ENCODE measurements at regions not wholly inside any gene's neighbourhood (a gene's known extent, or its start where the extent isn't known, plus 50 kb on each side); places are given as distances from the start of the nearest gene placed in this dataset.
"Not testable (repeated sequence)": the region's sequence is repeated elsewhere in the genome, so short reads cannot be mapped to it uniquely, and the experiment has no call there.

DNA sequence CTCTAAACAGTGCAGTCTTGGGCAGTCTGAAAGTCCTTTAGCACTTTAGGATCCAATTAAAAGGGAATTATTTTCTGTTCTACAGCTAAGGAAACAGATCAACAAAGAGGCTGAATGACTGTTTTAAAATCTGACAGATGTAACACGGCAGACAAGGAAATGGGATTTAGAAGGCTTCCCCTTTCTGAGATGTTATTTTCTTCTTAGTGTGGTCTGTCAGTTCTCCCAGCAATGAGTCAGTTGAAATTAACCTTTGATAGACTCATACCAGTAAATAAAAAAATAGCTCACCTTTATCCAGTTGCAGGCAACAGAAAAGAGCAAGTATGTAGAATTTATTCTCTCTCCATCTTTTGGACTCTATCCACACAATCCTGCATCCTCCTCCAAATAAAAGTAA lies 98.1 kb downstream of the NEDD1 start:
- no peak for DNase-seq

DNA sequence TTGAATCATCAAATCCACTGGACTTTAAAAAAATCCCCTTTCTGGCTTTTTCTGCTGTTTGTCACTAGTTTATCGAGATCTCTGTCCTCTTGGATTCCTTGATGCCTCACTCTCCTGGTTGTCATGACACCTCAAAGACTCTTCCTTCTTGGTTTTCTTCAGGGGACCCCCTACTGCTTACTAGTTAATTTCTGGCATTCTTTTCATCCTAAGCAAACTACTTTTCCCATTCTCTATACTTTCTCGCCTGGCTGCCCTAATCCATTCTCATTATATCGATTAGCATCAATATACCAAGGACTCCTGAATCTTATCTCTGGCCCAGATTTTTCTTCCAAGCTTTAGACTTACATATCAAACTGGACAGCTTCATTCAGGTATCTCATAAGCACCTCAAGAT lies 98.6 kb downstream of the NEDD1 start:
- no peak for DNase-seq

DNA sequence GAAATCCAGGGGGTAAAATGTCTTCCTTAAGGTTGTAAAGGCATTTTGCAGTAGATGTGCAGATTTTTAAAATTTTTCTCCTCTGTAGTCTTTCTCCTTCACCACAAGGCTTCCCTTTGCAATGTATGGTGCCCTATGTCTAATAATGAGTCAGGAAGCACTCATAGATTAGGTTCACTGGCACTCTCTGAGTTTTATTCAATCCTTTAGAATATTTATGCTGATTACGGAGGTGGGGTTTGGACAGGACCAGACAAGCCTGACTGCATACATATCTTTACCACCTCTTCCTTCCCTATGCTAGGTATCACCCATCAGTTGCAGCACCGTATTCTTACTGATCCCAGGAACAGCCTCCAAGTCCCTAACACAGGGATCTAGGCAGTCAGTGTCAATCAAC lies 99.5 kb downstream of the NEDD1 start:
- DNase-seq = no peak

DNA sequence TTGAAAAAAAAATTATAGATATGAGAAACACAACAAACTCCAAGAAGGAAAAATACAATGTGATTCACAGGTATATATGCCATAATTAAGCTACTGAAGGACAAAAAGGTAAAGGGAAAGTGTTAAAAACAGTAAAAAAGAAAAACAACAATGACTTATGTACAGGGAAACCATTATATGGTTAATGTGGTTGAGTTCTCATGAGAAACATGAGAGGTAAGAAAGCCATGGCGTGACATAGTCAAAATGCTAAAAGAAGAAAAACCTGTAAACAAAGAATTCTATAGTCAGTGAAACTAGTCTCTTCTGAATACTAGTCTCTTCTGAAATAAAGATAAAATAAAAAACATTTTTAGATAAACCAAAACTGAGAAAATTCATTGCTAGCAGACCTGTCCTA lies 109.1 kb downstream of the NEDD1 start:
- no peak for DNase-seq

DNA sequence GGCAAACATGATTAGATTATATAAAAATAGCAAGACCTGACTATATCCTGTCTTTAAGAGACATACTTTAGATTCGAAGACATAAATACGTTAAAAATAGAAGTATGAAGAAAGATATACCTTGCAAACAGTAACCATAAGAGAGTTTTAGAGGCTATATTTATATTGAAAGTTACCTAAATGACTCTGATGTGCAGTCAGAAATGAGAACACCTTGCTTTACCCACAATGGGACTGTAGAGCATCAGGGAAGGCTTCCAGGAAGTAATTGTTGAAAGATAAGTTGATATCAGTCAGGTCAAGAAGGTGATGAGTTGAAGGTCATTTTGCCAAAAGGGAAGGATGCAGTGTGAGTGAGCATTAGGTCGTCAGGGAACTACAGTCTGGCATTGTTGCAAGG lies 110.2 kb downstream of the NEDD1 start:
- DNase-seq = no peak

DNA sequence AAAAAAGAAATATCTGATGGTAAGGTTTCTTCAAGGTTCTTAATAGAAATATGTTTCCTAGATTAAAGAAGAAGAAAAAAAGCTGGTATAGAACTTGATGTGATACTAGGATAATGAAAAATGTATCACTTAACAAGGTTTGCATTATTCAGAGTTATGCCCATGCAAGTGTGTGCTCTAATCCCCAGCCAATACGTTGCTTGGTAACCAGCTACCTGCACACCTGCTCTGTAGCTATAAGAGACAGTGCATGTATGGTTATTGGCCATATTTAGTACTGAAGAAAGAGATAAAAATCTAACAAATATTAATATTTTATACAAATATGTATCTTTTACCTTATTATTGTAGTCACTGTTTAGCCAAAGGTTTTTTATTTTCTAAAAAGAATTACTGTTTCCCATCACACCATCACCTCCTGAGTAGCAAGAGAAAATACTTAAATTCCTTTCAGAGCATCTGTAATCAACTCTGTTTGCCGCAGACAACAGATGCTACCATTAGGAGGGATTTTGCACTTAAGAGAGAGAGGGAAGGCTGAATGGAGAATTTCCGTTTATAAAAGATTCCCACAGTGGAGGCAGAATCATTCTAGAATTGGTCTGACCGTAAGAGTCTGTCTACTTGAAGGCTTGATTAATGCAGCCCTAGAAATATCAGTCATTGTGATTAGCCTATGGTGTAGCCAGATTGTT lies 115.6 kb downstream of the NEDD1 start:
- no peak for DNase-seq

DNA sequence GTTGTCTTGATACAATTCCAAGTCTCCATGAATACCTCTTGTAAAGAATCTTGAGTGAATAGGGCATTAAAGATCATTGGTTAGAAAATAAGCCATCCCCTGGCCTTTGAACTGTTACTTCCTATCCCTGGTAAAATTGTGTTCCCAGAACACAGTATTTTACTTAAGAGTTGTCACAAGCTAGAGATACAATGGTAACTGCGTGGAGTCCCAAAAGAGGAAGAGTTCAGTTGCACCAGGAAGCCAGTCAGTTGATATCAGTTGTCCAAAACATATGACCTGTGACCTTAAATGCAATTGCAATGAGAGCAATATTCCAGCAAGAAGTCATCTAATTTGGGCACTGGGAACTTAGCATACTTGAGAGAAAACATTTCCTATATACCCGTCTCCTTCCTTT lies 117.3 kb downstream of the NEDD1 start:
- no peak for DNase-seq

DNA sequence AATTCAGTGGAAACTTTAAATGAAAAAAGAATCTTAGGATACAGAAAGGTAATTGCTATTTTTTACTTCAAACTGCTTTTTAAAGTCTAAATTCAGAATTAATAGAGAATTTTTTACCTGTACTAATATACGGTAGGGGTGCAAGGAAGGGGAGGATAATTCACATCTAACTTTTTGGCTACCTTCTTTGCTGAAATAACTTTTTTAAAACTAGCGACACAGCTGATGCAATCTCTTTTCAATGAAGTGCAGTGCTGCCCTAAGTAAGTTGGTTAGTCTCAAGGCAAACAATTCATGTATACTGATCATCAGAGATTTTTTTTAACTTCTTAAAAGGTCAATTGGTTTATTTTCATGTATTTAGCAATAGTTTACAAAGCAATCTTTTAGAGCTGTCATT lies 119.8 kb downstream of the NEDD1 start:
- DNase-seq = no peak

DNA sequence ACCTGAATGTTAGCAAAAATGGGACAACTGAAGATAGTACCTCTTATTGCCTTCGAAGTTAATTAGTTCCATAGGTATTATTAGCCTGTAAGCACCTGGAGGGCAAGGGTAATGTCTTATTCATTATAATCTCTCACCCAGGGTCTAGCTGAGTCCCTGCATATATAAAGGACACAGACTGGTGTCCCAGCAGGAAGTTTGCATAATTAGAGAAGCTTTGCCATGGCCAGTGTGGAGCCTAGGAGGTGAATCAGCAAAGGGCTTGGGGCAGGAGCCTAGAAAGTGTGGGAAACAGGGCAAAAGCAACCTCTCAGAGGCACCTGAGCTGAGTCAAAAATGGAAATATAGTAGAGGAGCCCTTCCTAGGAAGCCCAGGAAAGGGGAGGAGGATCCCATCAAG lies 120.4 kb downstream of the NEDD1 start:
- DNase-seq = no peak

DNA sequence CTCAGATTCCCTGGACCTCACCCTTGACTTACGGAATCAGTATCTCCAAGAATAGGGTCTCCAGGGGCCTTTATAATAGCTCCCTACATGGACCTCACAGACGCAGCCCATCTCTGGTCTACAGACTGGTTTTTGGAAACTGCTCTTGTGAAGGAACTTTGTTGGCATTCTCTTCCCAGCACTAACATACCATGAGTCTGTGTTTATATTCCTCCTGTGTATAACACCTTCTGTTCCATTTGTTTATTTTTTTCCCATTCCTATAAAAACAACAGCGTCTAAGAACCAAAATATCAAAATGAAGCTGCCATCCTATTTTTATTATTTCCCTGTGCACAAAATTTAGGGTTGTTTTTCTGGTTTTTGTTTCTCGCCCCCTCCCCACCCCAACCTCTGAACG lies 131.1 kb downstream of the NEDD1 start:
- DNase-seq = no peak

DNA sequence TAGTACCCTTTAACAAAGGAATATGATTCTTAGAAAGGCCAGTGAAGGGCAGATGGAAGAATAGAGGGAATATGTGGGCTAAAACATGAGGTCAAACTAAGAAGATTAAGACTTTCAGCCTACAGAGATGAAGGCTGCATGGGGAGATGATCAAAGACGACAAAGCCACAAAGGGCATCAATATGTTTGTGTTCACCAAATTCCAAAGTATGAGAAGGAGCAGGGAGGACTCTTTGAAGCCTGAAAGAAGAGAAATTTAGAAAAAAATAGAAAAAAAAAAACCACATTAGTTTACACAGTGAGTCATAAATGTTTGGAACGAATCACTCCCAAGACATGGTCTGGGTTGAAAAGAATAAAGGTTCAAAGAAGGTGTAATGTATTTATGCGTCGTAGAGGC lies 131.8 kb downstream of the NEDD1 start:
- DNase-seq = no peak

DNA sequence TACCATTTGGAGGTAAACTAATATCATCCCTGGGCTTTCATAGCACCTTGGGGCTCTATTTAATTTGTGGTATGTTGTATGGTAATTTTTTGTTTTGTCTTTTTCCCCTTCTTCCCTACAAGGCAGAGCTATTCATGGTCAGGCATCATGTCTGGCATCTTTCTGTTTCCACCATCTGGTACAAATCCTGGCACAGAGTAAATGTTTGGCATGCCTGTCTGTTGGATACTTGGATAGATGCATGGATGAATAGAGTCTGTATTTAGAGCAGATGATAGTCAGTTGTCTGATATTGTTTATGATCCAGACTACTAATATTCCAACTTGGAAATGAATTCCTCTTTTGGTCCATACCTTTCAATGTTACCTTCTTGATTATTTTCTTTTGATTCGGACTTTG lies 139.8 kb downstream of the NEDD1 start:
- no peak for DNase-seq

DNA sequence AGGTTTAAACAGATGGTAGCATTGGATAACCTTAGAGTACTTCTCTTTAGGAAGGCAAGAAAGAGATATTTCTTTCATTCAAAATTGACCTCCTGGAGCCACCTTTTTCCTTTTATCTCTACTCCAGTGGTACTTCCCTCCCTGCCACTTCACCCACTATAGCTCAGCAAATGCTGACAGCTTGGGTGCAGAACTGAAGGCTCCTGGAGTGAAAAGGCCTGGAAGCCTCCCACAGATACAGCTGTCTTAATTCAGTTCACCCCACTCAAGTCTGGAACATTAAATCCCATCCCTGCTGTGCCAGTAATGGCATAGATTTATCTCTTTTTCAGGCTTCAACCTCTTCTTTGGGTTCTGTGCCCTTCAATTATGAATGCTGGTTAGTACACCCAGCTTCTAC lies 140.3 kb downstream of the NEDD1 start:
- no peak for DNase-seq

DNA sequence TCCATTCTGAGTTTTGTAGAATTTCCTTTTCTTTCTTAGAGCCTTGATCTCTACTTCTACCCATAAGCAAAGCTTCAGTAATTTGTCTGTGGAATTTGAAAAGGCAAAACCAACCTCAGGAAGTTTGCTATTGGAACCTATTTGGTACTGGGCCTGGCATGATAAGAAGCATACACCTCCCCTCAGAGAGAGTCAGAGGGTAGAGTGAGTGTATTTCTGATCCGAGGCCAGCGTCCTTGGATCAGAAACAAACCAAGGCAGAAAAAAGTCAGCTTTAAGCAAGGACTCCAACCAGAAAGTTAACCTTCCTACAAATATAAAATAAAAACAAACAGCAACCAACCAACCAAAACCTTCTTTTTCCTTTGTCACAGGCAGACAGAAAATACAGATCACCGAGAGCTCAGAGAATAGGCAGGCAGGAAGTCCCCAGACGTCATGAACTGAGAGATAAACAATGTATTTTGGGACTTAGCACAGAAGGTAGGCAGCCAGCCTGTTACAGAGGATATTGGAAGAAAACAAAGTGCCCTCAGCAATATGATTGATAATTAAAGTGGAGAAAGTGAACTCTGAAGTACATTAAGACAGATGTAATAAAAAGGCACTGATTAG lies 141.5 kb downstream of the NEDD1 start:
- no peak for DNase-seq

DNA sequence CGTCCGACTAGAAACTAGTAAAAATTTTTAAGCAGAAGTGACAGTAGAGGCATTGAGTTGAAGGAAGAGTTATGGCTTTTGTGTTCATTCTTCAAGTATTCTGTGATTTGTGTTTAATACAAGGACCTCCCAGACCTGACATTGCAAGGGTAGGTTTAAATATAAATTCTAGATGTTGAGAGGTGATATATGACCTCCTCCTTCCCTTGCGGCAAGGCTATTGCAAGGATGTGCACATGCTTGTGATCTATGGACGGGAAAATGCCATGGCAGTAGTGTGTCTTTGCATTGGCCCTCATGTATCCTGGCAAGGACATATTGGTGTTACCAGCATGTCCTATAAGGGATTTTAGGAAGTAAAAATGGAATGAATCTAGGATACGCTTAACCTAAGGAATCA lies 143.5 kb downstream of the NEDD1 start:
- DNase-seq = no peak

DNA sequence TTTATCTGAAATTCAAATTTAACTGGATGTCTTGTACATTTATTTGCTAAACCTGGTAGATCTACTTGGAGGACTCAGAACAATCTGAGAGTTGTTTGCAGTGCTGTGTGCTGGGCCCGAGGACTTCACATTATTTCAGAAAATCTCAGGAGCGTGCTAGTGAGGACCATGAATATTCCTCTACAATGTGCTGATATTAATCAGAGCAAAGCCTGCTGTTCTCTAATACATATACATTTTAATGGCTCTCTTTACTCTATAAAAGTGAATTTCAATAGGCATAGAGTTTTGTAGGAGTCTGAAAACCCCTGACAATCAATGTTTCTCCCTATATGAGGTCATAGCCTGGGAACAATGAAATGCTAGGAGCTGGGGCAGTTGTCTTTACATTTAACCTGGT lies 144.3 kb downstream of the NEDD1 start:
- DNase-seq = no peak

DNA sequence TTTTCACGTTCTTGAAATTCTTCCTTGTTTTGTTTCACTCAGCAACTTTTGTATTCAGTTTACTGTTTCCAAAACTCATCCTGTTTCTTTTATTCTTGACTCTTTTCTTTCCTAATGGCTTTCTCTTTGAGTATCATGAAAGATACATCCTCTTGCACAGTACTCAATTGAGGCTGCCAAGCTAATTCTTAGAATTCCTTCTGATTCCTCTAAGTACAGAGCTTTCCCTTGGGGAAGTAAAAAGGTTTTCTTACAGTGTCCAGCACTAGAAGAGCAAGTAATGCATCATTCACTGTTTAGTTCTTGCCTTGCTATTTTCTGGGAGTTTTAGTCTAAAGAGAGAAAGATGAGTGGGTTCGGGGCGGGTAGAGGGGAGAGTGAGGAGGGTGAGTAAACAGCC lies 154.1 kb downstream of the NEDD1 start:
- no peak for DNase-seq

DNA sequence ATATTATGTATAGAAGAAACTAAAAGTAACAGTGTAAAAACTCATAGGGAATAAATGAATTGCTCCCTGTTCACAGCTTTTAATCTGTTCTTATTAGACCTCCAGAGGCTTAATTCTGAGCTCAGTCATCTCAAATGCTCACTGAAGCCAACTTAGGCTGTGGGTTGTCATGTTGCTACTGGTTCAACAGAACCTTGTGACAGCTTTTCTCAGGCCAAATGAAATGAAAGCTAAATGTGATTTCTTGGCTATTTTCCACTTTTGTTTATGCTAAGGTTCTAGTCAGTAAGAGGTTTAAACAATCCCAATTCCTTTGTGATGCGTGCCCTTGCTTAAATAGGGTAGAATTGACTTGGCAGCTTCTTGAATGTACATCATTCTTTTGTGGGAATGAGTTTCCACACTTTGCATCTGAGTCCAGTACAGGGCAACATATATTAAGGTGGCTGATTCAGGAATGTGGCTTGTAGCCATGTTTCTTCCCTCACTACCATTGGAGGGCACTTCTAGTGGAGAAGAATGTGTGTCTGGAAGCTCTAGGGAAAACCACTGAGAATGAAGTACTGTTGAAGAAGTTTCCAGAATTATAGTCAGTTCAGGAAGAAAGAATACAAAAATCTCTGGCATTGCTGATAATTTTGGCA lies 156.4 kb downstream of the NEDD1 start:
- no peak for DNase-seq

DNA sequence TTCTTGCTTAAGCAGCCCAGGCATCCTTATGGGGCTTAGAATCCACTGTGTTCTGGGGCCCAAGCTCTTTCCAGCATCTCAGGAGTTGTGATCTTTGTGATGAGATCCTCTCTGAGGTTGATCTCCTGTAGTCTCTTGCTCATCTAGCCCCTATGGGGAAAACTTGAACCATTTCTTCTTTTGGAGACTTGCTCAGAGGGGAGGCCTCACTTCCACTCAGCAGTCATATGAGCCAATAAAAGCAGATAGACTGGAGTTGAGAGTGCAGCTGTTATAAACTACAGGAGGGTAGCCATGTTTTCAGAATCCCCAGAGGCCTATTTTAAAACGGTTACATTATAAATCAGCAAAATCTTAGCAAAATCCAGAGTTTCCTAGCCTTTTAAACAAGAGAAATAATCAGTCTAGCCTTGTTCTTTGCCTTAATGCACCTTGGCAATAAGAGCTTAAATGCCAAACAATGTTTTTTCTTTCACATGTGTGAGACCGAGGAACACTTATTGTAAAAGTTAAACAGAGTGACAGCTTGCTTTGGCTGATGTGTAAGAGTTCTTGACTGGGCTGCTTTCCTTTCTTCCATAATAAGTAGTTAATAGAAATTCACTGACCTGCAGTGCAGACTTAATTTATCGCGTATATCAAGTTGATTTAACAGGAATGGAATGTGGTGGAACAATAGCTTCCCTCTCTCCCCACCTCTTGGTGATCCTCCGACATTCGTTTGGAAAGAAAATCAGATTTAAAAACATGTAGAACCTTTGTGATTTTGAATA lies 168.3 kb downstream of the NEDD1 start:
- DNase-seq = no peak

DNA sequence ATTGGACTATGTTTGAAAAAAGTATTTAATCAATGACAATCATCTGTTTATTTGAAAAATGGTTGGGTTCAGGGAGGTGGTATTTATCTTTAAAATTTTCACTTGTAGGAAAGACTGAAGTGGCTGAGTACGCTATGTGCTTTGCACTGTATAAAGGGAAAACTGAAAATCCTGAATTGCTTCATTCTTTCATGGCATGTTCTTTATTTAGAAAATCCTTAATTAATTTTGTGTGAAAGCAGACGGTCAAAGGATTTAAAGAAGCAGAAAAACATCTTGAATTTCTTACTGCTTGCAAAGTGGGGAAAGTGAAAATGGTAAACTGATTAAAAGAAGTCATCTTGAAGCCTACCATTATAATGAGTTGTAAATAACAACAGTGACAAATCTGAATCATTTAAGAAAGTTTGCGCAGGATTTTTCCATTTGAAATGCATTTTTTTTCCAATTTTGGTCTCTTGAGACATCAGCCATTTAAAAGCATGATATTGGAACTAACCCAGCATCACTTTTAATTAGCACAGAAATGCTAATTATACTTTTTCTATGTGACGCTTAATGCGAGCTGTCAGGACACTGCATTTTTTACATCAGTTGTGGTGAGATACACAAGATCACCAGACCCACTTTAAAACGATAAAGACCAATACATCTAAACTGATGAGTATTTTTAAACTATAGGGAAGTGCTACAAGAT lies 169.0 kb downstream of the NEDD1 start:
- no peak for DNase-seq

DNA sequence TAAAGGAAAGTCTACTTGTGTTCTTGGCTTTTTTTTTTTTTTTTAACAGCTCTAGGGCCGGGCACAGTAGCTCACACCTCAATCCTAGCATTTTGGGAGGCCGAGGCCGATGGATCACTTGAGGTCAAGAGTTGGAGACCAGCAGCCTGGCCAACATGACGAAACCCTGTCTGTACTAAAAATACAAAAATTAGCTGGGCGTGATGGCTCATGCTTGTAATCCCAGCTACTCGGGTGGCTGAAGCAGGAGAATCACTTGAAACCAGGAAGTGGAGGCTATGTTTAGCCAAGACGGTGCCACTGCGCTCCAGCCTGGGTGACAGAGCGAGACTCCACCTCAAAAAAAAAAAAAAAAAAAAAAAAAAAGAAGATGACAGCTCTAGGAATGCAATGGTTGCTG lies 169.9 kb downstream of the NEDD1 start:
- not testable (repeated sequence) for DNase-seq

DNA sequence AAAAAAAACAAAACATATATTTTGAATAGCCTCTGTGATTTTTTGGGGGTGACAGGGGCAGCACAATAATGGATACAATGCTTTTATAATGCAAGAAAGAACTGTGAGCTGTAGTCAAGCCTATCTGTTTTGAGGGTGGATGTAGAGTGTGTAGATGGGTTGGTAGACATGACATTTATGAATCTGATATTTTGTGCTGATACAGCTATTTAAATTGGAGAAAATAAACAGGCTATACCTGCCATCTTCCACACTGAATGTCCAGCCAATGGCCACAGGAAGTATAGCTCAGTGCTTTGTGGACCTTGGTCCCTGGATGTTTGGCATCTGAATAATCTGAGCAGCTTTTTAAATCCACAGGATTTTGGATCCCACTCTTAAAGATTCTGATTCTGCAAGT lies 175.0 kb downstream of the NEDD1 start:
- DNase-seq = no peak

DNA sequence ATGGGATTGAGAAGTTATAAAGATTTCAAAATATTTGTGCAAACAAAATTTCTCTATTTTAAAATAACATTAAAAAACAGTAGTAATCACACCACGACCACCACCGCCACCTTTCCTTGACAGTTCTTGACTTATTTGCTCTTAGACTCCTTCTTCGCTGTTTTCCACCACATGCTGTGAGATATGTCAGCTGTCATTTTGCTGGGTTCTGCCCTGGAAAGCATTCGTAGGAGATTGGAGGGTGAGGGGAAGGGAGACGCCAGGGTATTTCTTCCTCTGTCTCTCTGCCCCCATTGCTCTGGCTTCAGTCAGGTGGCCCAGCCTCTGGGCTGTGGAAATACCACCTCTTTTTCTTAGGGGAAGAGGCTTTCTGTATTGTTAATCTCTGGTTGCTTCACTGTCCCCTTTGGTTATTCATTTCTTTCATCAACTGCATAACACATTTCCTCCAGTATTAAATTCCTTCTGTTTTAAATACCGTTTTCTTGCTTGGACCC lies 186.2 kb downstream of the NEDD1 start:
- no peak for DNase-seq

Measured in hematopoietic multipotent progenitor cell treated with erythropoietin and hydrocortisone succinate and interleukin-3 and kit ligand, for 6 days (in vitro differentiated cells).